IPS DF 6.9 (cell line): ENCODE measurements at regions not wholly inside any gene's neighbourhood (a gene's known extent, or its start where the extent isn't known, plus 50 kb on each side); places are given as distances from the start of the nearest gene placed in this dataset.

ENCODE experiments used
- DNase-seq: peaks from one replicate; pipeline ENCODE4 v3.0.0-alpha.2; 2013; ENCODE audit warnings: low read depth, low spot score
- H3K27ac ChIP-seq: one replicate; pipeline ENCODE4 v1.5.1; 2013; ENCODE audit warnings: low read length, control low read depth
- H3K27me3 ChIP-seq: 2 replicates; pipeline ENCODE4 v1.6.1; 2013; ENCODE audit warnings: mild to moderate bottlenecking, low read length; ENCODE audit not compliant: control insufficient read depth, insufficient read depth
- H3K36me3 ChIP-seq: 2 replicates; pipeline ENCODE4 v1.6.1; 2013; ENCODE audit warnings: low read length; ENCODE audit not compliant: control insufficient read depth, insufficient read depth
- H3K4me1 ChIP-seq: 2 replicates; pipeline ENCODE4 v1.6.1; 2013; ENCODE audit warnings: low read length; ENCODE audit not compliant: control insufficient read depth, insufficient read depth
- H3K4me3 ChIP-seq: 2 replicates; pipeline ENCODE4 v1.5.1; 2013; ENCODE audit warnings: mild to moderate bottlenecking, low read length
- H3K9me3 ChIP-seq: 2 replicates; pipeline ENCODE4 v1.6.1; 2013; ENCODE audit warnings: low read length, inconsistent platforms; ENCODE audit not compliant: control insufficient read depth, insufficient read depth
- WGBS: extraction: QIAGEN DNeasy Blood & Tissue Kit; methylation state at CpG from one replicate; pipeline ENCODE4 v1.1.7; 2013; ENCODE audit warnings: mixed read lengths, missing lambda C conversion rate; ENCODE audit not compliant: insufficient read length, insufficient coverage; 5-methylcytosine and 5-hydroxymethylcytosine counted together

DNA sequence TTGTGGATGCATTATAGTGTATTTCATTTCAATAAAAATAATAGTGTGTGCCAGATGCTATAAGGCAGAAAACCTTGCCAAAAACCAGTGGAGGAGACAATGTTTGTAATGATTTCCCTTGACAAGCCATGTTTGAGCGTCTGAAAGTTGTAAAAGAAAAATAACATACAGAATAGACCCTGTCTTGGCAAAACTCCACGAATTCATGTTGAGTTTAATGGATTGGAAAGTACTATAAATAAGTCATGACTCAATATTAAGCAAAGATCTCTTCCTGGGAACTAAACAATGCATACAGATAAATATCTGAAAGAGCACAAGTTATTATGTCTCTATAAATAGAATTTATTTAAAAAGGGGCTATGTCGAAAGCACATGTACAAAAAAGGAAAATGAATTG, 543.5 kb downstream of the GABRG1 start:
- no peaks in the 10 kb centered on the region for H3K36me3 ChIP-seq
- no peak overlapping the region for H3K27ac ChIP-seq
- H3K4me3 ChIP-seq, result no peak overlapping the region
- no peaks in the 10 kb centered on the region for H3K27me3 ChIP-seq
- H3K4me1 ChIP-seq, result no peaks in the 10 kb centered on the region
- no peaks in the 10 kb centered on the region for H3K9me3 ChIP-seq
- no peak for DNase-seq
- no CpG with 5 or more reads among the region's 3 CpGs for WGBS

- WGBS, result no CpG with 5 or more reads among the region's 1 CpG
- H3K4me1 ChIP-seq, result no peaks in the 10 kb centered on the region
These were observed 545.0 kb downstream of the GABRG1 start for GRCh38 chr4:45578874-45579273.

DNA sequence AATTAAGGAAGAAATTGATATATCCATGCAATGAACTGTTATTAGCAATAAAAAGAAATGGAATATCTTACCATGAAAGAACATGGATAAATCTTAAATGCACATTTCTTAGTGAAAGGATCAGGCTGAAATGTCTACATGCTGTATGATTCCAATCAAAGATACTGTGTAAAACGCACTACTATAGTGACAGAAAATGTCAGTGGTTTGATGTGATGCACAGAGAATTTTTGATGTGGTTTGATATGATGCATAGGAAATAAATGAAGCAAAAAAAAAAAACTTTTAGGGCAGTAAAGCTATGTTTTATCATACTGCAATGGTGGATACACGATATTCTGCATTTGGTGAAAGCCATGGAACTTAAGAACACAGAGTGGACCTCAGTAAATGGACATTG, 547.6 kb downstream of the GABRG1 start:
- Histone ChIP-seq H3K4me3 (no peak overlapping the region), H3K27me3 (no peaks in the 10 kb centered on the region), H3K27ac (no peak overlapping the region), H3K36me3 (no peaks in the 10 kb centered on the region), H3K9me3 (no peaks in the 10 kb centered on the region), H3K4me1 (no peaks in the 10 kb centered on the region)
- no CpG with 5 or more reads among the region's 2 CpGs for WGBS
- DNase-seq, result no peak

More at GRCh38 chr4:45578874-45579273, 545.0 kb downstream of the GABRG1 start:
- Histone ChIP-seq H3K36me3 (no peaks in the 10 kb centered on the region), H3K27ac (no peak overlapping the region), H3K9me3 (no peaks in the 10 kb centered on the region), H3K4me3 (no peak overlapping the region), H3K27me3 (no peaks in the 10 kb centered on the region)
- DNase-seq, result no peak

DNA sequence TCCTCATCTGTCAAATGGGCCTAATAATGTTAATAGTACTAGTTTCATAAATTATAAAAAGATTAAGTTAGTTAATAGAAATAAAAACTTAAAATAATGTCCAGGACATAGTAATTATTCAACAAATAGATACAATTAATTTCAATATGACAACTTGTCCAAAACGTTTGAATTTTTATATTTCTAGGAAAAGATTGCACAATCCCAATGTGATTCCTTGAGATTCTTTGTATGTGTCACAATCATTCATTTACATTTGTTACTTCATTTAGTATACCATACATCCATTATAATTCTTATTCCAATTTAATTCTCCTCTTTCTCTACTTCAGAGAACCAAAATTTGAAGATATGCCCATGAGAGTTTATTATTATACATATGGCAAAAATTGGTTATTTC, 554.2 kb downstream of the GABRG1 start:
- no peaks in the 10 kb centered on the region for H3K9me3 ChIP-seq
- H3K4me1 ChIP-seq, result no peaks in the 10 kb centered on the region
- no peak overlapping the region for H3K4me3 ChIP-seq
- no peaks in the 10 kb centered on the region for H3K36me3 ChIP-seq
- DNase-seq, result no peak
- H3K27me3 ChIP-seq, result no peaks in the 10 kb centered on the region
- no CpG with 5 or more reads among the region's 1 CpG for WGBS
- no peak overlapping the region for H3K27ac ChIP-seq

DNA sequence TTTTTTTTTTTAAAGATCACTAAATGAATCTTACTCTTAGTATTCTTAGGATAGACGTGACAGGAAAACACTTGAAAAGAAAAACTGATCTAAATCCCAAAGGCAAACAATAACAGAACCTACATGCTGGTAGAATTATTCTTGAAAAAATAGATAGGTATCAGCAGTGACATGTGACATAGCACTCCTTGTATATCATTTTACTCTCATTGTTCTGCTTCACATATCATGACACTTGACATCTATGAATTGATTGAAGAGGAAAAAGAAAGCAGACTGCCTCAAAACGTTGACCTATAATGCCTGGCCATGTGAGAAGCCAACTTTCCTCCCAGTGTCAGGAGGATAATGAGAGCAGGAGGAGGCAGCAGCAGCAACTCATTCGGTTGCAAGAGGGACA, 555.2 kb downstream of the GABRG1 start:
- no peaks in the 10 kb centered on the region for H3K4me1 ChIP-seq
- no peaks in the 10 kb centered on the region for H3K27me3 ChIP-seq
- no peaks in the 10 kb centered on the region for H3K36me3 ChIP-seq
- DNase-seq, result no peak
- no peaks in the 10 kb centered on the region for H3K9me3 ChIP-seq
- WGBS, result no CpG with 5 or more reads among the region's 3 CpGs
- H3K27ac ChIP-seq, result no peak overlapping the region
- H3K4me3 ChIP-seq, result no peak overlapping the region

- no CpG with 5 or more reads among the region's 19 CpGs for whole genome bisulfite sequencing
- Histone ChIP-seq H3K27me3 (no peaks in the 10 kb centered on the region), H3K36me3 (no peaks in the 10 kb centered on the region), H3K4me1 (no peaks in the 10 kb centered on the region), H3K9me3 (no peaks in the 10 kb centered on the region), H3K4me3 (no peak overlapping the region), H3K27ac (no peak overlapping the region)
- DNase-seq, result no peak
These were observed 556.8 kb downstream of the GABRG1 start for GRCh38 chr4:45566896-45567603.

DNA sequence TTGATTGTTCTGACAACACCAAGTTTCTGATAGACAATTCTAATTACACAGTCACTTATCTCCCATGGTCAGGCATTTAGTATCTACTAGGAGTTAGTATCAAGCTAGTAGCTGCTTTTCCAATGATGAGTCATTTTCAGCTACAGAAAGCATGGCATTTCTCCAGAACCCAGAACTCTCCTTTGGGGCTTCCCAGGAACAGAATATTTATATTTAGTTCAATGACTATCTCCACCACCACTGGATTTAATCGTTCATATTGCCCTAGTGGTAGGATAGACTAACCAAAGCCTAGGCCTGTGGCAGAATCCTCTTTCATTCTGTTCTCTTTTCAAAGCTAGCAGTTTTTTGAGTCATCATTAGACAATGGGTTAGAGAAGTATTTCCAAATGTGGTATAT, 569.4 kb downstream of the GABRG1 start:
- H3K27ac ChIP-seq, result no peak overlapping the region
- no CpG with 5 or more reads among the region's 1 CpG for WGBS
- DNase-seq, result no peak
- no peaks in the 10 kb centered on the region for H3K9me3 ChIP-seq
- no peaks in the 10 kb centered on the region for H3K36me3 ChIP-seq
- no peak overlapping the region for H3K4me3 ChIP-seq
- H3K27me3 ChIP-seq, result no peaks in the 10 kb centered on the region
- no peaks in the 10 kb centered on the region for H3K4me1 ChIP-seq

DNA sequence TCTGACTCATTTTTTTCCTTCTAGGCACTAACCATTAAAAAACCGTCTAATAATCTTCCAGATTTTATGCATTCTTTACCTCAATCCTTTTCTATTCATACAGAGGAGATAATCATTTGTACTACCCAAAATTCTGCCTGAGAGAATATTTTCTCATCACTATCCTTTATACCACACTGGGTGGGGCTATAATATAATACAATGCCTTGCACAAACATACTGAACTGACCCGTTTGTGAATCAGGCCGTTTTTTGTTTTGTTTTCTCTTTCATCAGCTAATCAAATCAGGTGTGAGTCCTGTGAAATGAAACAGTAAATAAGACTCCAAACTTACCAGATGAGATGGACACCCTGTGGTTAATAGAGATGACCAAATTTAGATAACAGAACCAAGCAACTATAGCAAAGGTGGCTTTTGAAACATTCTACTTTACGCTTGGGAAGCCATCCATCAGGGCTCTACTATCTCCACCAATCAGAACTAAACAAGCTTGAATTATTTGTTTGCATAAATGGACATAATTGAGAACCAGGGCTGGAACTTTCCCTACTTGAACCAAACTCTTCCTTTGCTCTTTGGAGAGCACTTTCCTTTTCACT, 573.0 kb downstream of the GABRG1 start:
- Histone ChIP-seq H3K4me1 (no peaks in the 10 kb centered on the region), H3K4me3 (no peak overlapping the region), H3K27me3 (no peaks in the 10 kb centered on the region), H3K27ac (no peak overlapping the region), H3K9me3 (no peaks in the 10 kb centered on the region), H3K36me3 (no peaks in the 10 kb centered on the region)
- 100% methylated on average over 1 of the region's 4 CpGs for WGBS
- DNase-seq, result no peak

DNA sequence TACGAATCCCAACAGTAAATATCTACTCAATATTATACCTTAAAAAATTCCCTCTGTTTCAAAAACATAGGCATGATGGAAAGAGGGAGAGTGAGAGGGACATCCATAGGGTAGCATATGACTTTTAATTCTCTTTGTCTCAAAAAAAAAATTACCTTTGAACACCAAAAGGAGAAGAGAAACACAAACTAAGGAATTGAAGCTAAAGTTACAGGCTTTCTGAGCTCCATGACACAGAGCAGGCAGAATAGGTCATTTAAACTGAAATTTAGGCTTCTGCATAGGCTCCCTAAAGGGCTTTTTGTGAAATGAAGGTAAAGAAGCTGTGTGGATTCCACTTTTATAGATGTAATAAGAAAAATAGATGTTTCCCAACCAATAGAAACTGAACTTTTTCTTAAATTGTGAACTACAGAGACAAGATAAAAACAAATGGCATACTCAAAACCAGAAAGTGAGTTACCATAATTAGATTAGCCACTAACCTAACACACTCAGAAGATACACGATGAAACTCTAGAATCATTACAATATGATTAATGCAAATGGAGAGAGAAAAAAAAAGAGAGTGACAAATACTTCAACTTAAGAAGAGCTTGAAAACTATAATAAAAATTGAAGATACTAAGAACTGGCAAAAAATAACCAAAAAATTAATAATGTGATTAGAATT, 584.6 kb downstream of the GABRG1 start:
- 100% methylated on average over 1 of the region's 2 CpGs for WGBS
- Histone ChIP-seq H3K27me3 (no peaks in the 10 kb centered on the region), H3K9me3 (no peaks in the 10 kb centered on the region), H3K27ac (no peak overlapping the region), H3K36me3 (no peaks in the 10 kb centered on the region), H3K4me3 (no peak overlapping the region), H3K4me1 (no peaks in the 10 kb centered on the region)
- no peak for DNase-seq

DNA sequence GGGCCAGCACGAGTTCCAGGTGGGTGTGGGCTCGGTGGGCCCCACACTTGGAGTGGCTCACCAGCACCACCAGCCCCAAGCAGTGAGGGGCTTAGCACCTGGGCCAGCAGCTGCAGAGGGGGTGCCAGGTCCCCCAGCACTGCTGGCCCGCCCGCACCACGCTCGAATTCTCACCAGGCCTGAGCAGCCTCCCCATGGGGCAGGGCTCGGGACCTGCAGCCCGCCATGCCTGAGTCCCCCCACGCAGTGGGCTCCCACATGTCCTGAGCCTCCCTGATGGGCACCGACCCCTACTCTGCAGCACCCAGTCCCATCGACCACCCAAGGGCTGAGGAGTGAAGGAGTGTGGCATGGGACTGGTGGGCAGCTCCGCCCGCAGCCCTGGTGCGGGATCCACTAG, 593.4 kb downstream of the GABRG1 start:
- Histone ChIP-seq H3K36me3 (no peaks in the 10 kb centered on the region), H3K4me3 (no peak overlapping the region), H3K4me1 (no peaks in the 10 kb centered on the region), H3K27ac (no peak overlapping the region), H3K9me3 (no peaks in the 10 kb centered on the region; the same call in 1 of the 2 replicates), H3K27me3 (no peaks in the 10 kb centered on the region)
- no peak for DNase-seq
- no CpG with 5 or more reads among the region's 14 CpGs for WGBS
